IPS-NIHi7 (cell line): ENCODE measurements at regions not wholly inside any gene's neighbourhood (a gene's known extent, or its start where the extent isn't known, plus 50 kb on each side); places are given as distances from the start of the nearest gene placed in this dataset.
A peak's percentile ranks its signal among the peaks of the same experiment; 100 is the strongest.

Experiments
- DNase-seq: peaks from one replicate; pipeline ENCODE4 v3.0.0; 2012; ENCODE audit warnings: mixed read lengths; ENCODE audit errors: extremely low spot score

DNA sequence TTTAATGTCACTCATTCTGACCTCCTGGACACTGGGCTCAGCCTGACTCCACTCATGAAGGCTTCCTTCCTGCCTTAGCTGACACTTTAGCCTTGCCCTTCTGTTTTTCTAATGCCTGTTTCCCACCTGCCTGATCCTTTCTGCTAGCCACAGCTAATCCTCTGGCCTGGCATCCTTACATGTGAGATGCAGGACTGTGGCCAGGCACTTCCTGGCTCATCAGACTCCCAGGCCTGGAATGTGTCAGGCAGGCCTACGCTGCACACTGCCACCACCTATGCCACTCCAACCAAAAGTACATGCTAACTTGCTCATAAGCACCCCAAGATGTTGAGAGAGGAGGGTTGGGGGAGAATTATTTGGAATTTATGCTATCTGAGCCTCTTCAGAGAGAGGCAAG, 138.8 kb upstream of the NALF2 start:
- no peak for DNase-seq

DNA sequence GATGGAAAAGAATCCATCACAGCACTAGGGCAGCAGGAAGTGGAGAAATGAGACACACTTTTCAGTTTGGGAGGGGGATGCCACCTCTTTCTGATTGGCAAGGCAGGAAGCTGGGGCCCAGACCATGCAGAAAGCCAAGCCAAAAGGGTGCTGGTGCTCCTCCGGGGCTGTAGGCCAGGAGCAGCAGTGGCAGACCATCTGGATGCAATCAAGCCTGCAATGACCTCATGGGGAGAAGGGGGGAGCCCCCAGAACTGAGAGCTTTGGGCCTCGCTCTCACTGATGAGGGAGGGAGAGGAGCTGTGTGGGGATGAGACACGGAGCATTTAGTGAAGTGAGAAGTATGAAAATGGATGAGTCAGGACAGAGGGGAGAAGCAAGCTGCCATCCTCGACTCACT, 141.3 kb upstream of the NALF2 start:
- no peak for DNase-seq

DNA sequence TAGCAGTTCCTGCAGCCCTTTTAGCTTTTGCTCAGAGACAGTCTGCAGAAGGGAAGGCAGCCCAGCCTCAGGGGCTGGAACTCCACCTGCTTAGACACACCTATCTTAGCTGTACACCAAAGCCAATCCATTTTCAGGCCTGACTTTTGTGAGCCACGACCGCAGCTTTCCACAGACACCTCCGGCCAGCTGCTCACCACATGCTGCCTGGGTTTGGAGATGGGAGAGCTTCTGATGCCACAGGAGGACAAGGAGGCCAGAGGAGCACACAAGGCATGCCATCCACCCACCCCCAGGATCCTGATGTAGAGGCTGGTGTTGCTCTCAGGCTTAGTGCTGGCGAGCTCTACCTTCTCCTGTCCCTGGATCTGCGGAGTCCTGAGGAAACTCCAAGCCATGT, 141.8 kb upstream of the NALF2 start:
- DNase-seq, result no peak

DNA sequence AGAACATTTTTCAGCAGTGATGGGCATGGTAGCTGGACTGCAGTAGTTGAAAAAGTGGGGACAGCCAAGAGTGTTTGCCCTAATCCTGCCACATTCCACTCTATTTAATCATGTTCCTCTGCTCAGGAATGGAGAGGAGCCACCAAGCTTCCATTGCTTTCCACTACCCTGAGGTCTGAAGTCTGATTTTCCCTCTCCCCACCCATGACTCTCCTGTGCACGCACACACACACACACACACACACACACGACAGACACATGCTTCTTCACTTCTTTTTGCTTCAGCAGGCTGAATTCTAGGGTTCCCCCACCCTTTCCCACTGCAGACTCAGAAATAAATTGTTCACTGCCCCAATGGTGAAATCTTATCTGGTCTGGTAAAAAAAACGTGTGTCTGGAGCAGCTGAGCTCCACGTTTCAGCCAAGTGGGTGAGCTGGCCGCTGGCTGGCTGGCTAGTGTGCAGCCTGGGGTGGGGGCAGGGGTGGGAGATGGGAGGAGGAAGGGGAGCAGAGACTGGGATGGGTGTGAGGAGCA, 142.7 kb upstream of the NALF2 start:
- no peak for DNase-seq

DNA sequence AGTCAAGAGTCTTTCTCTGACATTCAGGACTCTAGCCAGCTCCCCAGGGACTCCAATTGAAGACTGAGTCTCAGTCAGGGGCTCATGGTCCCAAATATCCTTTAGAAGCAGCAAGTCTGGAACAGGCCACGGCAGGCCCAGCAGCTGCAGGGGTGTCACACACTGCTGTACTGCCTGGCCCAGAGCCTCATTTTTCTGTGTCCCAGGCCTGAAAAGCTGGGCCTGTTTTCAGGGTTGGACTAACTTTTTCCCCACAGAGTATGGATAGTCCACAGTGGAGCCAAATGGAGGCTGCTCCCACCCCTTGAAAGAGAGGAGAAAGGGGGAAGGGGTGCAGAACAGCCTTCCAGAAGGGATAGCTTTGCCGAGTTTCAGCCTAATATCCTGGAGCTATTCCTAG, 146.8 kb upstream of the NALF2 start:
- no peak for DNase-seq

DNA sequence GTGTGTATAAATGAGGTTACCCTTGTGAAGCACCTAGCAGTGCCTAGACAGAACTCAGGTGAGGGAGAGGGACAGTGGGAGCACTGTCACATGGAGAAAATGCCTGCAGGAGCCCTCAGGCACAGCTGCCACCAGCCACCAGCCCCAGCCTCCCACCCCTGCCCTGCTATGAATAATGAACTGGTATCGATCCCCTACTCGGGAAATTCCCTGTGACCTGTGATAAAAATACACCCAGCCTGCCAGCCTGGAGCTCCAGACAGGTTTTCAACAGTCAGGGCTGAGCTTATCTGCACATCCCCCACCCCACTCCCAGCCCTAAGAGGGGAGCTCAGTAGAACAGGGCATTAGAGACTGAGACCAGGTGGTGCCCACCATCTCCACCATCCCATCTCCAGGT, 159.6 kb upstream of the PJA1 start:
- peak; percentile 3 for DNase-seq

DNA sequence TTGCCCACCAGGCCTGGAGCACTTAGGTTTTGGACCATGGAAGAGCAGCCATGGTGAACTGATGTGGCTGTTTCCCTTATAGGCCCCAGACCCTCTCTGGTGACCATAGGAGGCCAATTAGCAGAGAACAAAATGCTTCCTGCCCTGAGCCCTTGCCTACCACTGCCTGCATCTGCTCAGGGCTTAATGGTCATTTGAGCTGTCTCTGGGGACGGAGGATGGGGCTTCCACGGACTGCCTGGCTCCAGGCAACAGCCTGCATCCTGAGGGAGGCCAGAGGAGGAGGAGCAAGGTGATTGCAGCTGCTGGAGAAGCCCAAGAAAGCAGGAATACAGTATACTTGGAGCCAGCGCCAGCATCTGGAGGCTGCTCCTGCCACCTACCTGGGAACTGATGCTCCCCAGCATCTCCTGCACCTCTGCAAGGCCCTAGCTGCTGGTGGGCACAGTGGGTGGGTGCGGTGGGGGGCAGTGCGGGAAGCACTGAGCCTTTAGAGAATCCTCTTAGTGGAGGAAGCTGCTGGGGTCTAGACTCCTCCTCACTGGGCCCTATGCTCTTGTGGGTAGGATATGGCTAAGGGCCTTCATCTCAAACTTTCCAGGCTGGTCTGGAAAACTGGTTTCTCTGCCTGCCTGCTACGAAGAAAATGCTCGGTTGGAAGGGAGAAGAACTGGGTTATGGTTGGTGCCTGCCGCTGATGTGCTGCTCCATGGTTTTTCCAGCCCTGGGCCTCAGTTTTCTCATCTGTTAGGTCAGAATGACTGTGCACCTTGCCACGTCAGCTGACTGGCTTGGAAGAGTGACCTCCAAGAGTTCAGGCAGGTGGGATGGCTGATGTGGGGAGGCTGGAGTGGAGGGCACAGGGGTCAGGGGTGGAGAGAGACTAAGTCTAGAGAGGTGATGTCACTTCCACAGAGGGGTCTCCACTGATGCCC, 158.8 kb upstream of the PJA1 start:
- DNase-seq, result peak; percentile 9

DNA sequence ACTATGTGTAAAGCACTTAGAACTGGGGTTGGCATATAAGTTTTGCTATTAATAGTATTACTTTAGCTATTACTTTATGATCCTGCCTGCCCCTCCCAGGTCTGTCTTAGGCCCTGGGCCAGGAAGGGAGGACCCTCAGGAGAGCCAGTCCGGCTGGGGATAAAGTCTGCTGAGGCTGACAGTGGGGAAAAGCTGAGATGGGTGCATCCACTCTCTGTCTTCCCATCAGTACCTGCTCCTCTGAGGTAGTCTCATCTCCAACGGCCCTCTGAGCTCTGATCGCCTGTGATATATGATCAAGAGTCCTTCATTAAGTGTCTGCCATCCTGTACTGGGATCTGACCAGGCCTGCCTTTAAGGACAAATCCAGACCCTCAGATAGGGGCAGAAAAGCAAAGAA, 156.5 kb upstream of the PJA1 start:
- peak; percentile 2 for DNase-seq

DNA sequence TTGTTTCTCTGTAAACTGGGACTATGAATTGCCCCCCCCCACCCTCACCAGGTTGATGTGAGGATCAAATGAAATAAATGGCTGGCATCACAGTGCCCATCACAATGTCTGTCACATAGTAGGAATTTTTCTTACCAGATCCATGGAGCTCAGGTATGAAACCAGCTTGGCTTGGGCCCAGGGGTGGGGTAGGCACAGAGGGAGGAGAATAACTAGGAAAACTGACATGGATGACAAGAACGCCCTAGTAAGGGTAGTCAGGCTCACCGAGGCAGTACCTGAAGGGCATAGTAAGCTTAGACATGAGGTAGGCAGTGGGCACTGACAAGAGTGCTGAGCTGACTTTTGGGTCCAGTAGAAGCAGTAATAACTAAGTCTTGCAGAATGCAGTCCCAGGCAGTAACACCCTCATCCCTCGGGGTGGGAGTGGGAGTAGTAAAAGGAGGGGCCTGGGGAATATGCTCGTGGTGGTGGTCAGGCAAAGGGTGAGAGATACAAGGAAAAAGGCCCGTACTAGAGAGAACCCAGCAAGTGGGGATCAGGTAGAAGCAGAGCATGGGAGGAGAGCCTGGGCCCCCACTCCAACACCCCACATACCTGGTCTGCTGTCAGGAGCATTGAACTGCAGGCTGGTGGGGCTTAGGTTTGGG, 155.9 kb upstream of the PJA1 start:
- peak; percentile 2 for DNase-seq

DNA sequence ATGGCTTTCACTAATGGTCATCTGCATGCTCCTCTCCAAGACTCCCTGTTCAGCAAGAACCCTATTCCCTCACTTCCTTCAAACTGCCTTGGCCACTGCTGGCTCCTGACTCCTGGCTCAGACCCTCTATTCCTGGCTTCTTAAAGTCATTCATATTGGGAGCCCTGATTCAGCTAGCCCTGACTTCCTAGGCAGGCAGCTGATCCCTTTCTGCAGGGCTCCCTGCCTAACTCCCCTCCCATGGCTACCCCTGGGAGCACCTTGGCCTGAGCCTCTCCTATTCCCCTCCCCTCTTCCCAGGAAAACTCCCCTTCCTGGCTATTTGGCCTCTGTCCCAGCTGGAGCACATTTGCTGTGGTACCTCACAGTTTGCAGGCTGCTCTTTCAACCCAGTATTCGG, 154.9 kb upstream of the PJA1 start:
- DNase-seq, result peak; percentile 8

DNA sequence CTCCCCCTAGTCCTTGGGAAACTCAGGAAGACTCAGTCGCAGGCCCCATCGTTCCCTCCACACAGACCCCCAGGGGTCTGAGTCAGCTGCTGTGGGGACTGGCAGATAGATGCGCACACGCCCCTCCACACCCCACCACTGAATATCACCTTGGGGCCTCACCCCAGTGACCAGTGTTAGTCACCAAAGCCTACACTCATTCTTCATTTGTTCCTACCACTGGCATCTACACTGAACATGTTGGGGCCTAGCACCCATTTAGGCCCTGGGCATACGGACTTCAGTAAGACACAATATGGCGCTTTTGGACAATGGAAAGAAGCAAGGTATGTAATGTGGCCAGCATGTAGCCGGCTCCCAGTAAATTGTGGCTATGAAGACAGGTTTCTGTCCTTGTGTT, 154.1 kb upstream of the PJA1 start:
- peak; percentile 12 for DNase-seq

DNA sequence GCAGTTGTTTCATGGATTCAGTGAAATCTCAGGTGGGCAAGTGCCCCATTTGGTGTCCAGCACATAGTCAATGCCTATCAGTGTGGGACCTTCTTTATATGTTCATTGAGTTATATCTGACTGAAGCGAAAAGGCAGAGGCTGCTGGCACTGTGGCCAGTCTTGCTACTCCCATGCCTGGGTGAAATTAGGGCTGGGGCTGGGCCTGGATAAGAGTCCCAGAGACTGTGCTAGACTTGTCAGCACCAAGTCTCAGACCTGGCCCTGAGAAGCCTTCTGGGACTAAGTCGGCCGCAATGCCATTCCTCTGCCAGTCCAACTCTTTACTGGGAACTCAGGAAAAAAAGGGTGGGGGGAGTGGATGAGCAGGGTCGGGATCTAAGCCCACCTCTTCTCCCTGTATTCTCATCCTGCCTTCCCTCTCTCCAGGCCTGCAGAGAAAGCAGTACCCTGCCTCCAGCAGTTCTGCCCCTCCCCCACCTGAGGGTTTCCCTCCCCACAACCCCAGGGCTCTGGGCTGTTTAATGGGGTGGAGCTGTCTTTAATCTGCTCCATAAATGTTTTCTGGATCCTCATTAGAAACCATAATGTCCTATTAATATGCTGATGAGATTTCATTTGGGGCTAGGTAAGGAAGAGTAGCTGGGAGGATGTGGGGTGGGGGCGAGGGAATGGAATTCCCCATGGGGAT, 153.5 kb upstream of the PJA1 start:
- no peak for DNase-seq

DNA sequence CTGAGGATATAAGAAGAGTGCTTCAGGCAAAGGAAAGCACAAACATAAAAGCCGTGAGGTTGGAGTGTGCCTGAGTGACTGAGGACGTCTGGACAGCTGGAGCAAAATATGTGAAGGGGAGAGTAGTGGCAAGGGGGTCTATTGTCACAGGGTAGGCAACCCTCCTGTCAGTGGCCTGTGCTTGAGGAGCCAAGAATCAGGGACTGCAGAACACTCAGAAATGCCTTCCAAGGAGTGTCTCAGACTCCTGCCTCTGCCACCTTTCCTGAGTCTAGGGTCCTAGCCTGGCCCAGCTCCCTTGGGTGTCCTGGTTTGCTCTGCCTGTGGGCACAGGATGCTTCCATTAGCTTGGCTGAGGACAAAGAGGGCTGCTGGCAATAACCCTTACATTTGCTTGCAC, 152.5 kb upstream of the PJA1 start:
- no peak for DNase-seq

DNA sequence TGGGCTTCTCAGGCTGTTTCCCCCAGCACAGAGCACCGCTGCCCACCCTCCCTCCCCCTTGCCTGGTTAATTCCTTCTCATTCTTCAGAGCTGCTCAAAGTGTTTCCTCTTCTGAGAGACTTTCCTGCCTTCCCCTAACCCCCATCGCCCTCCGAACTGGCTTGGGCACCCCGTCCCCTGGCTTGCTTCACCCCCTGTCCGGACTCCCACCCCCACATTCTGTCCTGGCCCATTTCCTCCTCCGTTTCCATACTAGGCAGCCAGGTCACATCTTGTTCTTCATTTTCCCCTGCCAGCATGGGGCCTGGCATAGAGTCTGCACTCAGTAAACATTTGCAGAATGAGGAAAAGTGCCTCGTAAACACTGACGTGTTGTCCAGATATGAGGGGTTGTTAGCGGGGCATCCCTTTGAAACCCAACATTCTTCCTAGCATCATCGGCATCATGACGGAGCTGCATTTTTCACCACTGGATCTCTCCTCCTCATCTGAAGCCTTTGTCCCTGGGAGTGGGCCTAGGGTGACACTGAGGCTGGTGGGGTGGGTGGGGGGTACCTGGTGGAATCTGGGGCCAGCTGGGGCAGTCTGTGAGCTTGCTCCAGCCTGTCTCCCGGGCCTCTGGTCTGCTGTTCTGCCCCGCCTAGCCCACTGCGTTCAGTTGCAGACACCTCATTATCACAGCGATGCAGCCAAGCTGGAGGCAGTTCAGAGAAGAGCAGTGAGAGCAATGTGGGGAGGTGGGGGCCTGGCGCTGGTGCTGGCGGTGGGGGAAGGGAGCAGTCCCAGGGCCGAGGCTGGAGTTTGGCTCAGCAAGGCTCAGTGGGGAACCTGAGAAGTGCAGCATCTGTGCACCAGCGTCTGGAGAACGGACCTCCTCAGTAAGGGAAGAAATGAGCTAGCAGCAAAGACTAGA, 149.4 kb upstream of the PJA1 start:
- no peak for DNase-seq

DNA sequence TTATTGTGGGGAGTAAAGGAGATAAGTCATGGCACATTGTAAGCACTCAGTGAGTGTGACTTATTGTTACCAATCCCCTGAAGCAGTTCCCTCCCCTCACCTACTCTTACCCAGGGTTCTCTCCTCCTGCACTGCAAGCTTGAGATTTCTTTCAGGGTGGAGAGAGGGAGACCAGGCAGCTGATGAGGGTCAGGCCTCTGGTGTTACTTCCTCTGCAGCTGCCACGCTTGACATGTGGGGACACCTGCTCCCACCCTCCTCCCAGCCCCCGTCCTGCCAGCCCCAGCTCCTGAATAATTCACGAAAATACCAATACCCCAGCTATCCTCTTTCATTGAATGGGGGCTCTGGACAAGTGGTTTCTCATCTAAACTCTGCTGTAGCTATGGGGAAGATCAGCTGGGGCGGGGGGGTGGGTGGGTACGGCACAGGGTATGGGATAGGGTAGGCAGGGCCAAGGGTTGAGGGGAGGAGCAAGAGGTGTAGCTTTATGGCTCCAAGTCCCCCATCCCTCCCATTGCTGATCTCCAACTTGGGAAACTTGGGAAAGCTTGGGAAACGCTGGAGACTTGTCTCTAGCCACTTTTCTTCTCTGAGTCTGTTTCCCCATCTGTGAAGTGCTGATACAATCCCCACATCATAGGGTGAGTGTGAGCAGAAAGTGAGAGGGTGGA, 148.5 kb upstream of the PJA1 start:
- no peak for DNase-seq

DNA sequence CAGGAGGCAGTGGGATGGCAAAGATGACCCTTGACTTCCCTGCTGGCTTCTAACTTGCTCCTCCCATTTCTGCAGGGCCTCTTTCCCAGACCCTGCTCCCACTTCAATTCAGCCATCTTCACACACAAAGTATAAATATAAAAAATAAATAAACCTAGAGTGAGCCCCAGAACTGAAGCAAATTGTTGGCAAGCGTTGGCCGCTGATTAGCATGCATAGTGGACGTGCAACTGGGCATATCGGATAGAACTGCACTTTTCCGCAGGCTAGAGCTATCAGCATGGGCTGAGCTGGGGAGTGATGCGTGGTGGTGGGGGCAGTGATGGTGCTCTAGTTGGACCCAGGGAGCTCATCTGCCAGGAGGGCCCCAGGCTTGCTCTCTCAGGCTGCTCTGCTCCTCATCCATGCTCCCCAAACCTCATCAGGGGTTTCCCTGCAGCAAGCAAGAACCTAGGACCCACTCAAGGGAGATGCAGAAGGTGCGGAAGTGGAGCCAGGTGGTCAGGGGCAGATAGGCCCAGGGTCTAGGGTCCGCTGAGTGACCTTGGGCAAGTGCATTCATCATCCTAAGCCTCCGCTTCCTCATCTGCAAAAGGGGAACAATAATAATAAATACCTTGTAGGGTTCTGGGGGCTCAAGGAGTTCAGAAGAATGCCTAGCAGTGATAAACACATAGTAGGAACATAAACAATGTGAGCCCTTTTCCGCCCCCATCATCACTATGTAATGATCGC, 146.8 kb upstream of the PJA1 start:
- no peak for DNase-seq

DNA sequence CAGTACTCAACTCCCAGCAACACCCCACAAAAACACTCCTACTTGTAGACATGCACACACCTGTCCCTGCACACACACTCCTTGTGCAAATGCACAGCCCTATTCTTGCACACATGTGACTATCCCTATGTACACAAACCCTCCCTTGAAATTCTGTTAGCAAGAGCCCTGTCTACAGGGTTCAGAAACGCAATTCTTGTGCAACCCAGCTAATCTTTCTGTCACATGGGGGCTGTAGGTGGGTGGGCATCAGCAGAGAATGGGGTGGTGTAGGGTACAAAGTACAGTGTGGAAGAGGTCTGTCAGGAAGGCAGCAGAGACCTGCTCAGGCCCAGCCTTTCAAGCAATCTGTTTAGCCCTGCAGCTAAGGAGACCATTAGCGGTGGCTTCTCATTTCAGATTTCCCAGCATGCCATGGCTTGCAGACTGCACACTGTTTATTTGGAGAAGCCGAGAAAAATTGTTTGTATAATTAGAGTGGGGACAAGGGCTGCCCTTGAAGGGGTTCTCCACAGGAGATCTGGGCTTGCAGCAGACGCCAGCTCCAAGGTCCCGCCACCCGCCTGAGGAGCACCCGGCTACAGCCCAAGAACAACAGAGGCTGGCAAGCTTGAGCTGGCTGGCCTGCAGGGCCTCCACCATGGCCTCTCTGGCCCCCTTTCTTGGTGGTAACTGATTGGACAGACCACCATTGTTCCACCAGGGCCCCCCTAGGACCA, 144.0 kb upstream of the PJA1 start:
- no peak for DNase-seq

DNA sequence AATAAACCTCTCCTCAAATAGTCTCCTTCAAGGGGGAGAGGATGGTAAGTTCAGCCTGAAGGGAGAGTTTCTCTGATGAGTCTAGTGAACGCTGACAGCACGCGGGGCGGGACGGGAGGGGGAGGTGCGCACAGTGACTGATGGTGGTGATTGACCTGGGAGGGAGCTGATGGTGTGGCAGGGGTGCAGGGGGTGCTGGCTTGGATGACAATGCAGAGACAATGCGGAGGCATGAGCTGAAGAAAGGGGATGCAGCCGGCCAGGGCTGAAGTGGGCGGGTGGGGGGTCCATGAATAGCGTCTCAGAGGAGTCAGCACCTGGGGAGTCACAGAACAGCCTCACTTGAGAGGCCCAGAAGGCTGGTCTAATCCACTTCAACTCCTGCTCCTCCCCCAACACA, 142.5 kb upstream of the PJA1 start:
- DNase-seq, result no peak

DNA sequence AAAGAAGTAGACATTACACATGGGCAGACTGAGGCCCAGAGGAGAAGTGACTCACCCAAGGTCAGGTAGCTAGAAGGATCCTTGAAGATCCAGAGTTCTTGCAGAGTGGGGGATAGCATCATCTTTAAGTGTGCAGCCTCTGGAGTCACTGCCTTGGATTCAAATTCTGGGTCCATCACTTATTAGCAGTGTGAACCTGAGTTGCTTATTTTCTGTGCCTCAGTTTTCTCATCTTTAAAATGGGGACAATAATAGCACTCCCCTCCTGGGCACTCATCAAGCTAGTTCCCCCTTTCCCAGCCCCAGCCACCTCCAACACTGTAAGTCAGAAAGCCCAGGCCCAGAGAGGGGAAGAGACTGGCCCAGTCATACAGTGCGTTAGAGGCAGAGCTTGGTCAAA, 141.8 kb upstream of the PJA1 start:
- no peak for DNase-seq

DNA sequence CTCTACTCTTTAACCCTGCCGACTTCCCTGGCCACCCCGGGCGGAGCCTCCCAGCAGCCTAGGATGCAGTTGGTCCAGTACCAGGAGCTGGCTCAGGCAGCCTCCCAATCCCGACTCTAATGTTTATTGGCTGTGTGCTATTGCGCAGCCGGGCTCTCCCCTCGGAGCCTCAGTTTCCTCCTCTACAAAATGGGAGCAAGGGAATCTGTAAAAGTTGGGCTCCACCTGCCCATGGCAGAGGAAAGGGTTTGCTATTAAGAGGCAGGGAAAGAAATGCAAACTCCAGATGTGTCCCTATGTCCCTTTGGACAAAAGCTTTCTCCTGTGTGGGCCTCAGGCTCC, 140.8 kb upstream of the PJA1 start:
- no peak for DNase-seq
